GM12875 (cell line): ENCODE measurements at regions not wholly inside any gene's neighbourhood (a gene's known extent, or its start where the extent isn't known, plus 50 kb on each side); places are given as distances from the start of the nearest gene placed in this dataset.
"Not testable (repeated sequence)": the region's sequence is repeated elsewhere in the genome, so short reads cannot be mapped to it uniquely, and the experiment has no call there.

Experiments
- H3K4me3 ChIP-seq: one replicate; pipeline ENCODE4 v1.5.1; 2011; ENCODE audit warnings: low read depth, low read length, control low read depth
- CTCF ChIP-seq: IDR thresholded peaks from 2 replicates; pipeline ENCODE4 v1.5.1; 2011; ENCODE audit warnings: low read depth, mild to moderate bottlenecking, control low read depth, inconsistent platforms, low read length, moderate library complexity, borderline replicate concordance; ENCODE audit not compliant: insufficient read depth

- no peak for TF ChIP-seq CTCF
- no peak overlapping the region for H3K4me3 ChIP-seq
Measured at GRCh38 chr10:2906974-2907373, 160.4 kb upstream of the PFKP start.

DNA sequence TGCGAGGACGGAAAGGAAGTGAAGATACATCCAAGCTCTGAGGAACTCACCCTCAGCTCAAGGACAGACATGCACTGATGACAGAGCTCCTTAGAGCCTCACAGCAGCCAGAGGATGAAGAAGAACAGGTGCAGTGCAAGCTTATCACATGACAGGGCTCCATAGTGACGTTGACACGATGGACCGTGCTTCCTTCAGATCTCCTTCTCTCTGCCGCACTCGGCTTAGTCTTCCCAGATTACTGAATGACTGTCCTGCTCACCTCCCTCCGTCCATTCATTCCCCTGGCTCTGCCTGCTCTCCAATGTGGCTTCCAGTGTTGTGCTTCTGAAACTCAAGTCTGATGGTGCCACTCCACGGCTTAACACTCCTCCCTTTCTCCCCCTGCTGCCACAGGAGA lies 161.5 kb upstream of the PFKP start:
- no peak overlapping the region for H3K4me3 ChIP-seq
- TF ChIP-seq CTCF: no peak

DNA sequence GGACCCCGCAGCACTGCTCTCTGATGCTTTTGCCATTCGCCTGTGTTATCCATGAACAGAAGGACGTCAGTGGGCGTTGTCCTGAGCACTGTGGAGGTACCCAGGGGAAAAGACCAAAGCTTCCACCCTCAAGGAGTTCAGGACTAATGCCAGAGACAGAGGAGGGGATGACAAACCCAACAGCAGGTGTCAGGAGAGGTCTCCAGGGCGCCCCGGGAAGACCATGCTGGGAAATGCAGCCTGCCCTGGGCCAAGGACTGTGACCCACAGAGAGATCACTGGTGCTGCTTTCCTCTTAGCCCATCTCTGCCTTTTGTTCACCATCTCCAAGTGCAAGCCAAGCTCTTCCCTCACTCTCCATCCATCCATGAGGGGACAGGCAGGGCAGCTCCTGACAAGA lies 166.8 kb upstream of the PFKP start:
- TF ChIP-seq CTCF: no peak
- H3K4me3 ChIP-seq: no peak overlapping the region

DNA sequence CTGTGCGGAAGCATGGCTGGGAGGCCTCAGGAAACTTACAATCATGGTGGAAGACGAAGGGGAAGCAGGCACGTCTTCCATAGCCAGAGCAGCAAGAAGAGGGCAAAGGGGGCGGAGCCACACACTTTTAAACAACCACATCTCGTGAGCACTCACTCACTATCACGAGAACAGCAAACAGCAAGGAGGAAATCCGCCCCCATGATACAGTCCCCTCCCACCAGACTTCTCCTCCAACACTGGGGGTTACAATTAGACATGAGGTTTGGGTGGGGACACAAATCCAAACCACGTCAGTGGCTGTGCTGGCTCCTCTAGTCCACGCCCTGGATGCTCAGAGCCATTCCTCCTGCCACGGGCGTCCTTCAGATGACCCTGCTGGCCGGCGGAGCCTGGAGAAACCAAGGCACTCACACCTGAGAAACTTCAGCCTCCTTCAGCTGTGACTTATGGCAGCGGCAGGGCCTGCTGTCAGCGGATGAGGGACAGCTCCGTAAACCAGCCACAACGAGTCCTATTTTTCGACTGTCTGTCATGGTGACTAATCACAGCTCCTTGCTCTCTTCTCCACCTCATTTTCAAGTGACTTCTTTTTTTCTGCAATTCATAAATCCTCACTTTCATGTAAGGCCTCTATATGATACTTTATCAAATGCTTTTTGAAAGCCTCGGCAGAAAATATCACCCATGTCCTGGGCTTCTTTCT lies 167.9 kb upstream of the PFKP start:
- no peak for TF ChIP-seq CTCF
- no peak overlapping the region for H3K4me3 ChIP-seq

GRCh38 chr10:2898509-2898860 lies 168.9 kb upstream of the PFKP start:
- no peak overlapping the region for H3K4me3 ChIP-seq
- no peak for TF ChIP-seq CTCF

GRCh38 chr10:2897619-2898508 lies 169.5 kb upstream of the PFKP start:
- no peak for TF ChIP-seq CTCF
- H3K4me3 ChIP-seq: no peak overlapping the region

GRCh38 chr10:2896334-2896733 lies 171.0 kb upstream of the PFKP start:
- not testable (repeated sequence) for H3K4me3 ChIP-seq
